ENCODE measurements at regions not wholly inside any gene's neighbourhood (a gene's known extent, or its start where the extent isn't known, plus 50 kb on each side); places are given as distances from the start of the nearest gene placed in this dataset.
A peak's percentile ranks its signal among the peaks of the same experiment; 100 is the strongest.

- TF ChIP-seq, protein P1, sequence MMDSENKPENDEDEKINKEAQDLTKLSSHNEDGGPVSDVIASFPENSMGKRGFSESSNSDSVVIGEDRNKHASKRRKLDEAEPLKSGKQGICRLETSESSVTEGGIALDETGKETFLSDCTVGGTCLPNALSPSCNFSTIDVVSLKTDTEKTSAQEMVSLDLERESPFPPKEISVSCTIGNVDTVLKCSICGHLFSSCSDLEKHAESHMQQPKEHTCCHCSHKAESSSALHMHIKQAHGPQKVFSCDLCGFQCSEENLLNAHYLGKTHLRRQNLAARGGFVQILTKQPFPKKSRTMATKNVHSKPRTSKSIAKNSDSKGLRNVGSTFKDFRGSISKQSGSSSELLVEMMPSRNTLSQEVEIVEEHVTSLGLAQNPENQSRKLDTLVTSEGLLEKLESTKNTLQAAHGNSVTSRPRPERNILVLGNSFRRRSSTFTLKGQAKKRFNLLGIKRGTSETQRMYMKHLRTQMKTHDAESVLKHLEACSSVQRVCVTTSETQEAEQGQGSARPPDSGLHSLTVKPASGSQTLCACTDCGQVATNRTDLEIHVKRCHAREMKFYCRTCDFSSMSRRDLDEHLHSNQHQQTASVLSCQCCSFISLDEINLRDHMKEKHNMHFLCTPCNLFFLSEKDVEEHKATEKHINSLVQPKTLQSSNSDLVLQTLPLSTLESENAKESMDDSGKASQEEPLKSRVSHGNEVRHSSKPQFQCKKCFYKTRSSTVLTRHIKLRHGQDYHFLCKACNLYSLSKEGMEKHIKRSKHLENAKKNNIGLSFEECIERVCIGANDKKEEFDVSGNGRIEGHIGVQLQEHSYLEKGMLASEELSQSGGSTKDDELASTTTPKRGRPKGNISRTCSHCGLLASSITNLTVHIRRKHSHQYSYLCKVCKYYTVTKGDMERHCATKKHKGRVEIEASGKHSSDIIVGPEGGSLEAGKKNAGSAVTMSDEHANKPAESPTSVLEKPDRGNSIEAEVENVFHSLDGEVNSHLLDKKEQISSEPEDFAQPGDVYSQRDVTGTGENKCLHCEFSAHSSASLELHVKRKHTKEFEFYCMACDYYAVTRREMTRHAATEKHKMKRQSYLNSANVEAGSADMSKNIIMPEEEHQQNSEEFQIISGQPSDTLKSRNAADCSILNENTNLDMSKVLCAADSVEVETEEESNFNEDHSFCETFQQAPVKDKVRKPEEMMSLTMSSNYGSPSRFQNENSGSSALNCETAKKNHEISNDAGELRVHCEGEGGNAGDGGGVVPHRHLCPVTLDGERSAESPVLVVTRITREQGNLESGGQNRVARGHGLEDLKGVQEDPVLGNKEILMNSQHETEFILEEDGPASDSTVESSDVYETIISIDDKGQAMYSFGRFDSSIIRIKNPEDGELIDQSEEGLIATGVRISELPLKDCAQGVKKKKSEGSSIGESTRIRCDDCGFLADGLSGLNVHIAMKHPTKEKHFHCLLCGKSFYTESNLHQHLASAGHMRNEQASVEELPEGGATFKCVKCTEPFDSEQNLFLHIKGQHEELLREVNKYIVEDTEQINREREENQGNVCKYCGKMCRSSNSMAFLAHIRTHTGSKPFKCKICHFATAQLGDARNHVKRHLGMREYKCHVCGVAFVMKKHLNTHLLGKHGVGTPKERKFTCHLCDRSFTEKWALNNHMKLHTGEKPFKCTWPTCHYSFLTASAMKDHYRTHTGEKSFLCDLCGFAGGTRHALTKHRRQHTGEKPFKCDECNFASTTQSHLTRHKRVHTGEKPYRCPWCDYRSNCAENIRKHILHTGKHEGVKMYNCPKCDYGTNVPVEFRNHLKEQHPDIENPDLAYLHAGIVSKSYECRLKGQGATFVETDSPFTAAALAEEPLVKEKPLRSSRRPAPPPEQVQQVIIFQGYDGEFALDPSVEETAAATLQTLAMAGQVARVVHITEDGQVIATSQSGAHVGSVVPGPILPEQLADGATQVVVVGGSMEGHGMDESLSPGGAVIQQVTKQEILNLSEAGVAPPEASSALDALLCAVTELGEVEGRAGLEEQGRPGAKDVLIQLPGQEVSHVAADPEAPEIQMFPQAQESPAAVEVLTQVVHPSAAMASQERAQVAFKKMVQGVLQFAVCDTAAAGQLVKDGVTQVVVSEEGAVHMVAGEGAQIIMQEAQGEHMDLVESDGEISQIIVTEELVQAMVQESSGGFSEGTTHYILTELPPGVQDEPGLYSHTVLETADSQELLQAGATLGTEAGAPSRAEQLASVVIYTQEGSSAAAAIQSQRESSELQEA (IDR thresholded peaks at IDR 0.05; ENCODE audit: low read depth) = no peak
- TF ChIP-seq ZNF24 (IDR thresholded peaks at IDR 0.05) = no peak
- TF ChIP-seq SAFB2 (IDR thresholded peaks at IDR 0.05; ENCODE audit: borderline replicate concordance, low read depth, low read length, severe bottlenecking) = no peak
- TF ChIP-seq CBX2 (IDR thresholded peaks at IDR 0.05; ENCODE audit: insufficient read depth, low read length, poor library complexity, severe bottlenecking) = no peak
- TF ChIP-seq KLF13 (tag; IDR thresholded peaks at IDR 0.05; ENCODE audit: borderline replicate concordance, low read depth) = no peak
- no peak for TF ChIP-seq POLR2AphosphoS5 (IDR thresholded peaks at IDR 0.05; ENCODE audit: control insufficient read depth, insufficient read depth, low read depth, low read length)
- no peak for TF ChIP-seq NFATC3 (IDR thresholded peaks at IDR 0.05)
- no peak for TF ChIP-seq POU5F1 (IDR thresholded peaks at IDR 0.05; ENCODE audit: borderline replicate concordance, low read depth, low read length, partially characterized antibody)
- no peak for TF ChIP-seq TCF7L2 (IDR thresholded peaks at IDR 0.05; ENCODE audit: low read depth, low read length)
- no peak for TF ChIP-seq ZNF76 (CRISPR knock-in tag; IDR thresholded peaks at IDR 0.05; ENCODE audit: borderline replicate concordance)
- TF ChIP-seq ETV1 (tag; conservative IDR thresholded peaks at IDR 0.05; ENCODE audit: low read depth) = no peak
- TF ChIP-seq CEBPG (CRISPR knock-in tag; IDR thresholded peaks at IDR 0.05) = no peak
- no peak for TF ChIP-seq CEBPG (tag; conservative IDR thresholded peaks at IDR 0.05 in 1 of 2, IDR thresholded peaks at IDR 0.05 in 1 of 2)
- TF ChIP-seq, protein P2, sequence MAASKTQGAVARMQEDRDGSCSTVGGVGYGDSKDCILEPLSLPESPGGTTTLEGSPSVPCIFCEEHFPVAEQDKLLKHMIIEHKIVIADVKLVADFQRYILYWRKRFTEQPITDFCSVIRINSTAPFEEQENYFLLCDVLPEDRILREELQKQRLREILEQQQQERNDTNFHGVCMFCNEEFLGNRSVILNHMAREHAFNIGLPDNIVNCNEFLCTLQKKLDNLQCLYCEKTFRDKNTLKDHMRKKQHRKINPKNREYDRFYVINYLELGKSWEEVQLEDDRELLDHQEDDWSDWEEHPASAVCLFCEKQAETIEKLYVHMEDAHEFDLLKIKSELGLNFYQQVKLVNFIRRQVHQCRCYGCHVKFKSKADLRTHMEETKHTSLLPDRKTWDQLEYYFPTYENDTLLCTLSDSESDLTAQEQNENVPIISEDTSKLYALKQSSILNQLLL (CRISPR knock-in tag; IDR thresholded peaks at IDR 0.05; ENCODE audit: borderline replicate concordance) = no peak
- no peak for TF ChIP-seq BMI1 (IDR thresholded peaks at IDR 0.05; ENCODE audit: low read length)
- peak; percentile 40; the same call in 1 of the 2 replicates for TF ChIP-seq DPF2 (IDR thresholded peaks at IDR 0.05)
- no peak; the same call in 1 of the 2 replicates for TF ChIP-seq CTBP1 (IDR thresholded peaks at IDR 0.05; ENCODE audit: borderline replicate concordance)
- no peak for TF ChIP-seq ZNF263 (CRISPR knock-in tag; IDR thresholded peaks at IDR 0.05; ENCODE audit: borderline replicate concordance)
- TF ChIP-seq TARDBP (IDR thresholded peaks at IDR 0.05) = no peak
- TF ChIP-seq ZNF140 (CRISPR knock-in tag; IDR thresholded peaks at IDR 0.05) = no peak
- no peak for TF ChIP-seq SLC30A9 (CRISPR knock-in tag; IDR thresholded peaks at IDR 0.05)
Observed at GRCh38 chr10:28986117-28986792, 302.6 kb upstream of the LYZL1 start (continued).
